Endodermal cell (in vitro differentiated cells): ENCODE measurements at regions not wholly inside any gene's neighbourhood (a gene's known extent, or its start where the extent isn't known, plus 50 kb on each side); places are given as distances from the start of the nearest gene placed in this dataset.

Experiments used
- DNase-seq: peaks from one replicate; pipeline ENCODE4 v3.0.0-alpha.2; 2017
- H3K27ac ChIP-seq: 2 replicates; pipeline ENCODE4 v1.5.1; 2013; ENCODE audit warnings: mild to moderate bottlenecking, low read depth, low read length, moderate library complexity
- H3K27me3 ChIP-seq: 2 replicates; pipeline ENCODE4 v1.6.1; 2013; ENCODE audit warnings: mild to moderate bottlenecking, low read length, moderate library complexity; ENCODE audit not compliant: insufficient read depth, control insufficient read depth, poor library complexity, severe bottlenecking
- H3K36me3 ChIP-seq: 2 replicates; pipeline ENCODE4 v1.7.0; 2013; ENCODE audit warnings: mild to moderate bottlenecking, low read length, moderate library complexity; ENCODE audit not compliant: control insufficient read depth, insufficient read depth
- H3K4me1 ChIP-seq: one replicate; pipeline ENCODE4 v1.7.0; 2013; ENCODE audit warnings: low read length; ENCODE audit not compliant: control insufficient read depth, insufficient read depth
- H3K4me3 ChIP-seq: 2 replicates; pipeline ENCODE4 v1.5.1; 2013; ENCODE audit warnings: mild to moderate bottlenecking, low read length, moderate library complexity
- H3K9ac ChIP-seq: 2 replicates; pipeline ENCODE4 v1.6.1; 2013; ENCODE audit warnings: mild to moderate bottlenecking, low read length, moderate library complexity; ENCODE audit not compliant: poor library complexity, severe bottlenecking; ENCODE audit errors: extremely low read depth
- H3K9me3 ChIP-seq: 2 replicates; pipeline ENCODE4 v1.6.1; 2013; ENCODE audit warnings: mild to moderate bottlenecking, low read length, moderate library complexity; ENCODE audit not compliant: control insufficient read depth
- H3K27ac Mint-ChIP-seq: 2 replicates; pipeline ENCODE4 v1.8.0; 2020; ENCODE audit warnings: mixed read lengths
- H3K27me3 Mint-ChIP-seq: 2 replicates; pipeline ENCODE4 v1.8.0; 2021; ENCODE audit warnings: mild to moderate bottlenecking, mixed read lengths; ENCODE audit not compliant: insufficient read depth
- H3K36me3 Mint-ChIP-seq: 2 replicates; pipeline ENCODE4 v1.8.0; 2020; ENCODE audit warnings: low read depth, mixed read lengths
- H3K4me1 Mint-ChIP-seq: 2 replicates; pipeline ENCODE4 v1.8.0; 2020; ENCODE audit warnings: mixed read lengths
- H3K4me3 Mint-ChIP-seq: 2 replicates; pipeline ENCODE4 v1.8.0; 2020; ENCODE audit warnings: mild to moderate bottlenecking, moderate library complexity, mixed read lengths
- H3K9me3 Mint-ChIP-seq: 2 replicates; pipeline ENCODE4 v1.8.0; 2020; ENCODE audit warnings: mild to moderate bottlenecking, mixed read lengths
- CTCF ChIP-seq: fragments of 200-600 bp; sonication (generic); conservative IDR thresholded peaks from 2 replicates; pipeline ENCODE4 v1.5.0; 2021; ENCODE audit warnings: antibody characterized with exemption, mild to moderate bottlenecking
- WGBS, 2 experiments: methylation state at CpG; one replicate each; pipeline versions ENCODE4 v1.1.5 to v1.1.7; 2013; ENCODE audit warnings: missing lambda C conversion rate in 2 of 2, mixed read lengths in 1 of 2; ENCODE audit not compliant: insufficient coverage in 1 of 2, insufficient read length in 1 of 2; 5-methylcytosine and 5-hydroxymethylcytosine counted together

- DNase-seq = peak; percentile 80
- WGBS, 2 experiments = 59 to 71% methylated on average over 1 to 2 of the region's 2 CpGs
- no peak overlapping the region for H3K9ac ChIP-seq
- H3K27me3 ChIP-seq = no peaks in the 10 kb centered on the region
- no peak overlapping the region for H3K4me3 ChIP-seq
- H3K4me1 ChIP-seq = peaks cover 3% of the 10 kb centered on the region
- Mint-ChIP-seq H3K27ac (no peak overlapping the region), H3K27me3 (no peaks in the 10 kb centered on the region), H3K4me1 (peaks cover 30% of the 10 kb centered on the region), H3K36me3 (no peaks in the 10 kb centered on the region), H3K4me3 (no peak overlapping the region), H3K9me3 (peaks cover 5% of the 10 kb centered on the region)
- no peaks in the 10 kb centered on the region for H3K36me3 ChIP-seq
- peaks cover 16% of the 10 kb centered on the region for H3K9me3 ChIP-seq
- no peak overlapping the region for H3K27ac ChIP-seq
- peak; percentile 28 for TF ChIP-seq CTCF
Measured at GRCh38 chr18:4813708-4814107, 358.6 kb upstream of the DLGAP1 start.

GRCh38 chr18:4808891-4809290, 353.8 kb upstream of the DLGAP1 start:
- no peak overlapping the region for H3K27ac ChIP-seq
- no peak for TF ChIP-seq CTCF
- no peak overlapping the region for H3K9ac ChIP-seq
- Mint-ChIP-seq H3K36me3 (no peaks in the 10 kb centered on the region), H3K9me3 (peaks cover 1% of the 10 kb centered on the region), H3K4me3 (no peak overlapping the region), H3K27me3 (peaks cover 2% of the 10 kb centered on the region), H3K4me1 (peaks cover 33% of the 10 kb centered on the region), H3K27ac (no peak overlapping the region)
- peak; percentile 62 for DNase-seq
- H3K4me3 ChIP-seq = no peak overlapping the region
- peaks cover 3% of the 10 kb centered on the region for H3K4me1 ChIP-seq
- 93 to 100% methylated on average over 1 to 3 of the region's 3 CpGs for WGBS, 2 experiments
- no peaks in the 10 kb centered on the region for H3K27me3 ChIP-seq
- H3K36me3 ChIP-seq = no peaks in the 10 kb centered on the region
- H3K9me3 ChIP-seq = peaks cover 5% of the 10 kb centered on the region

GRCh38 chr18:4807604-4808293, 352.6 kb upstream of the DLGAP1 start:
- no peak for TF ChIP-seq CTCF
- no peak overlapping the region for H3K4me3 Mint-ChIP-seq
- no peak overlapping the region for H3K27ac Mint-ChIP-seq

More at GRCh38 chr18:4807604-4808293, 352.6 kb upstream of the DLGAP1 start:
- Histone ChIP-seq H3K4me3 (no peak overlapping the region), H3K36me3 (no peaks in the 10 kb centered on the region), H3K27me3 (no peaks in the 10 kb centered on the region), H3K9me3 (peaks cover 12% of the 10 kb centered on the region), H3K4me1 (peaks cover 3% of the 10 kb centered on the region), H3K27ac (no peak overlapping the region), H3K9ac (no peak overlapping the region)
- DNase-seq = no peak
- 94% methylated on average over 17 to 18 of the region's 18 CpGs for WGBS, 2 experiments
- H3K9me3 Mint-ChIP-seq = peaks cover 9% of the 10 kb centered on the region
- H3K36me3 Mint-ChIP-seq = no peaks in the 10 kb centered on the region
- H3K4me1 Mint-ChIP-seq = peaks cover 23% of the 10 kb centered on the region
- H3K27me3 Mint-ChIP-seq = peaks cover 2% of the 10 kb centered on the region
